Upper lobe of left lung (tissue), 6 donors: ENCODE measurements at regions not wholly inside any gene's neighbourhood (a gene's known extent, or its start where the extent isn't known, plus 50 kb on each side); places are given as distances from the start of the nearest gene placed in this dataset.

Experiments
- ATAC-seq, 2 donors: fragments of 200-7000 bp; cut with Tn5 transposase; one replicate each; pipeline ENCODE4 v1.9.1; 2022; ENCODE audit warnings: mild to moderate bottlenecking in 2 of 2, moderate library complexity in 2 of 2; ENCODE audit not compliant: low FRiP score in 2 of 2
- DNase-seq, 2 donors: peaks; one replicate each; pipeline ENCODE4 v3.0.0-alpha.2; 2019 to 2020
- H3K27ac ChIP-seq, 4 donors: fragments of 200-600 bp; sonication (generic); one replicate each; pipeline ENCODE4 v1.5.1; 2016 to 2019
- H3K27me3 ChIP-seq, 4 donors: fragments of 200-600 bp; sonication (generic); one replicate each; pipeline ENCODE4 v1.5.1; 2017 to 2019
- H3K36me3 ChIP-seq, 4 donors: fragments of 200-600 bp; sonication (generic); one replicate each; pipeline ENCODE4 v1.5.1; 2016 to 2019
- H3K4me1 ChIP-seq, 4 donors: fragments of 200-600 bp; sonication (generic); one replicate each; pipeline ENCODE4 v1.5.1; 2018 to 2019
- H3K4me3 ChIP-seq, 4 donors: fragments of 200-600 bp; sonication (generic); one replicate each; pipeline ENCODE4 v1.5.1; 2017 to 2019; ENCODE audit warnings: mild to moderate bottlenecking in 2 of 4, moderate library complexity in 1 of 4
- H3K9me3 ChIP-seq, 4 donors: fragments of 200-600 bp; sonication (generic); one replicate each; pipeline ENCODE4 v1.5.1; 2018 to 2019
- CTCF ChIP-seq, 6 experiments: fragments of 450-650 bp in 4 of 6; fragments of 200-600 bp in 2 of 6; sonication (generic) in 2 of 6; IDR thresholded peaks; one replicate each; pipeline ENCODE4 v1.5.1; 2016 to 2019; ENCODE audit warnings: antibody characterized with exemption in 6 of 6
- EP300 ChIP-seq, 4 donors: sonication (generic); formaldehyde crosslinking; IDR thresholded peaks; one replicate each; pipeline ENCODE4 v1.5.1; 2017; ENCODE audit warnings: antibody characterized with exemption in 4 of 4, control low read depth in 2 of 4
- POLR2A ChIP-seq, 4 donors: fragments of 450-650 bp; IDR thresholded peaks; one replicate each; pipeline ENCODE4 v1.5.1; 2016 to 2017; ENCODE audit warnings: antibody characterized with exemption in 4 of 4, mild to moderate bottlenecking in 2 of 4
- POLR2AphosphoS5 ChIP-seq, 2 donors: sonication (generic); formaldehyde crosslinking; IDR thresholded peaks; one replicate each; pipeline ENCODE4 v1.5.1; 2017; ENCODE audit warnings: antibody characterized with exemption in 2 of 2
- WGBS, 2 donors: methylation state at CpG; one replicate each; pipeline ENCODE4 v1.1.5; 2017 to 2018; 5-methylcytosine and 5-hydroxymethylcytosine counted together
- donor health status: DM: no; HTN: no; CAD: no; lungs with moderate emphysema.
- donor health status: DM: no; HTN: yes; CAD: no; lungs with severe emphysema.

GRCh38 chr12:125676366-125676765 is 611.1 kb downstream of the AACS start:
- no peaks in the 10 kb centered on the region for H3K9me3 ChIP-seq
- no peak for ATAC-seq
- WGBS, 2 donors, result 6 to 7% methylated on average over 1 of the region's 1 CpG

GRCh38 chr12:125677829-125678228 is 612.6 kb downstream of the AACS start:
- Histone ChIP-seq H3K27me3 (no peaks in the 10 kb centered on the region), H3K27ac (no peak overlapping the region), H3K9me3 (no peaks in the 10 kb centered on the region), H3K36me3 (no peaks in the 10 kb centered on the region), H3K4me3 (no peak overlapping the region), H3K4me1 (no peaks in the 10 kb centered on the region)
- WGBS, 2 donors, result 86 to 89% methylated on average over 4 of the region's 4 CpGs
- peak in 1 of 4 donors; percentile 8 for TF ChIP-seq EP300 (IDR thresholded peaks at IDR 0.05)
- no peak for TF ChIP-seq CTCF (IDR thresholded peaks at IDR 0.05)
- DNase-seq (no peak), ATAC-seq (no peak)

More at GRCh38 chr12:125676366-125676765, 611.1 kb downstream of the AACS start:
- Histone ChIP-seq H3K36me3 (no peaks in the 10 kb centered on the region), H3K27me3 (no peaks in the 10 kb centered on the region), H3K4me3 (no peak overlapping the region), H3K4me1 (no peaks in the 10 kb centered on the region), H3K27ac (no peak overlapping the region)
- DNase-seq, result no peak
- no peak for TF ChIP-seq POLR2AphosphoS5 (IDR thresholded peaks at IDR 0.05)
- no peak for TF ChIP-seq EP300 (IDR thresholded peaks at IDR 0.05)
- TF ChIP-seq POLR2A (IDR thresholded peaks at IDR 0.05), result no peak
- TF ChIP-seq CTCF (IDR thresholded peaks at IDR 0.05), result no peak

- Histone ChIP-seq H3K4me3 (no peak overlapping the region), H3K27ac (no peak overlapping the region), H3K4me1 (no peaks in the 10 kb centered on the region), H3K27me3 (no peaks in the 10 kb centered on the region), H3K36me3 (no peaks in the 10 kb centered on the region), H3K9me3 (no peaks in the 10 kb centered on the region)
- WGBS, 2 donors, result 72 to 75% methylated on average over 3 of the region's 3 CpGs
- TF ChIP-seq POLR2A (IDR thresholded peaks at IDR 0.05), result no peak
- DNase-seq, result no peak
- ATAC-seq, result no peak
Measured at GRCh38 chr12:125678589-125678993, 613.4 kb downstream of the AACS start.

- no peaks in the 10 kb centered on the region for H3K27me3 ChIP-seq
- WGBS, 2 donors, result 12 to 15% methylated on average over 30 of the region's 30 CpGs
- no peak overlapping the region for H3K27ac ChIP-seq
- H3K4me1 ChIP-seq, result no peaks in the 10 kb centered on the region
- H3K36me3 ChIP-seq, result no peaks in the 10 kb centered on the region
- H3K9me3 ChIP-seq, result no peaks in the 10 kb centered on the region
- ATAC-seq (peak in 1 of 2 donors; percentile 59), DNase-seq (peak; percentile 49 to 89)
- no peak overlapping the region for H3K4me3 ChIP-seq
- TF ChIP-seq POLR2AphosphoS5 (IDR thresholded peaks at IDR 0.05), result no peak
- TF ChIP-seq CTCF (IDR thresholded peaks at IDR 0.05), result peak in 4 of 6 experiments; percentile 44 to 72 (median 60)
Measured at GRCh38 chr12:125683748-125684381, 618.6 kb downstream of the AACS start.

- ATAC-seq (no peak), DNase-seq (peak in 1 of 2 donors; percentile 52)
- WGBS, 2 donors, result 87 to 89% methylated on average over 17 of the region's 17 CpGs
- TF ChIP-seq POLR2AphosphoS5 (IDR thresholded peaks at IDR 0.05) (no peak), POLR2A (IDR thresholded peaks at IDR 0.05) (no peak), EP300 (IDR thresholded peaks at IDR 0.05) (no peak), CTCF (IDR thresholded peaks at IDR 0.05) (no peak)
- no peaks in the 10 kb centered on the region for H3K27me3 ChIP-seq
- H3K36me3 ChIP-seq, result no peaks in the 10 kb centered on the region
- H3K9me3 ChIP-seq, result no peaks in the 10 kb centered on the region
- H3K4me3 ChIP-seq, result no peak overlapping the region
- no peak overlapping the region for H3K27ac ChIP-seq
- H3K4me1 ChIP-seq, result no peaks in the 10 kb centered on the region
Measured at GRCh38 chr12:125684968-125685790, 619.9 kb downstream of the AACS start.
